ENCODE measurements at regions not wholly inside any gene's neighbourhood (a gene's known extent, or its start where the extent isn't known, plus 50 kb on each side); places are given as distances from the start of the nearest gene placed in this dataset.

GRCh38 chr18:78725426-78725825 lies 254.2 kb upstream of the SALL3 start:
- DNase-seq (ENCODE audit: low read depth in 3 of 3): no peak

GRCh38 chr18:78726326-78727056 lies 253.1 kb upstream of the SALL3 start:
- DNase-seq (ENCODE audit: low read depth in 3 of 3): no peak

GRCh38 chr18:78727057-78727739 lies 252.4 kb upstream of the SALL3 start:
- no peak for DNase-seq (ENCODE audit: low read depth in 3 of 3)

- DNase-seq (ENCODE audit: low read depth in 3 of 3): no peak
Measured at GRCh38 chr18:78727877-78728783, 251.5 kb upstream of the SALL3 start.

GRCh38 chr18:78728784-78729467 lies 250.7 kb upstream of the SALL3 start:
- no peak for DNase-seq (ENCODE audit: low read depth in 3 of 3)

GRCh38 chr18:78730546-78730945 lies 249.1 kb upstream of the SALL3 start:
- DNase-seq (ENCODE audit: low read depth in 3 of 3): no peak

- DNase-seq (ENCODE audit: low read depth in 3 of 3): no peak
Measured at GRCh38 chr18:78731016-78731397, 248.6 kb upstream of the SALL3 start.

- no peak for DNase-seq (ENCODE audit: low read depth in 3 of 3)
Measured at GRCh38 chr18:78731398-78732032, 248.1 kb upstream of the SALL3 start.

- no peak for DNase-seq (ENCODE audit: low read depth in 3 of 3)
Measured at GRCh38 chr18:78732273-78733210, 247.1 kb upstream of the SALL3 start.

GRCh38 chr18:78733762-78734613 lies 245.6 kb upstream of the SALL3 start:
- DNase-seq (ENCODE audit: low read depth in 3 of 3): no peak

- DNase-seq (ENCODE audit: low read depth in 3 of 3): no peak
Measured at GRCh38 chr18:78734614-78734945, 245.0 kb upstream of the SALL3 start.

- no peak for DNase-seq (ENCODE audit: low read depth in 3 of 3)
Measured at GRCh38 chr18:78735131-78736014, 244.2 kb upstream of the SALL3 start.

- no peak for DNase-seq (ENCODE audit: low read depth in 3 of 3)
Measured at GRCh38 chr18:78736015-78736690, 243.5 kb upstream of the SALL3 start.

- no peak for DNase-seq (ENCODE audit: low read depth in 3 of 3)
Measured at GRCh38 chr18:78737006-78737915, 242.4 kb upstream of the SALL3 start.

- no peak for DNase-seq (ENCODE audit: low read depth in 3 of 3)
Measured at GRCh38 chr18:78738076-78738690, 241.4 kb upstream of the SALL3 start.

GRCh38 chr18:78739115-78739514 lies 240.5 kb upstream of the SALL3 start:
- no peak for DNase-seq (ENCODE audit: low read depth in 3 of 3)

Measured in stimulated activated CD4-positive, alpha-beta T cell treated with anti-CD3 and anti-CD28 coated beads, TNF-alpha, amount 100 ng/mL, for 24 hours (primary cell).